Activated CD4-positive, alpha-beta T cell treated with anti-CD3 and anti-CD28 coated beads for 1 hour (primary cell): ENCODE measurements at regions not wholly inside any gene's neighbourhood (a gene's known extent, or its start where the extent isn't known, plus 50 kb on each side); places are given as distances from the start of the nearest gene placed in this dataset.

Experiments used
- DNase-seq: peaks from one replicate; pipeline ENCODE4 v3.0.0-alpha.2; 2020

- no peak for DNase-seq
Observed at GRCh38 chr9:80158131-80158530, 586.4 kb downstream of the TLE4 start.

GRCh38 chr9:80157561-80157983, 585.8 kb downstream of the TLE4 start:
- no peak for DNase-seq

- no peak for DNase-seq
Observed at GRCh38 chr9:80156756-80157472, 585.1 kb downstream of the TLE4 start.

- DNase-seq, result no peak
Observed at GRCh38 chr9:80156262-80156661, 584.5 kb downstream of the TLE4 start.

GRCh38 chr9:80147866-80148265, 576.1 kb downstream of the TLE4 start:
- no peak for DNase-seq

GRCh38 chr9:80146466-80146865, 574.7 kb downstream of the TLE4 start:
- no peak for DNase-seq

- no peak for DNase-seq
Observed at GRCh38 chr9:80144856-80145255, 573.1 kb downstream of the TLE4 start.

GRCh38 chr9:80144406-80144805, 572.6 kb downstream of the TLE4 start:
- DNase-seq, result no peak

GRCh38 chr9:80143899-80144298, 572.1 kb downstream of the TLE4 start:
- no peak for DNase-seq

GRCh38 chr9:80134487-80134886, 562.7 kb downstream of the TLE4 start:
- DNase-seq, result no peak

- no peak for DNase-seq
Observed at GRCh38 chr9:80131627-80132026, 559.9 kb downstream of the TLE4 start.

- DNase-seq, result no peak
Observed at GRCh38 chr9:80127920-80128319, 556.2 kb downstream of the TLE4 start.

GRCh38 chr9:80125731-80126264, 554.0 kb downstream of the TLE4 start:
- no peak for DNase-seq

- DNase-seq, result no peak
Observed at GRCh38 chr9:80117031-80117430, 545.3 kb downstream of the TLE4 start.

- no peak for DNase-seq
Observed at GRCh38 chr9:80114241-80114640, 542.5 kb downstream of the TLE4 start.

- DNase-seq, result no peak
Observed at GRCh38 chr9:80107931-80108660, 536.3 kb downstream of the TLE4 start.

GRCh38 chr9:80097476-80097875, 525.7 kb downstream of the TLE4 start:
- no peak for DNase-seq

- DNase-seq, result no peak
Observed at GRCh38 chr9:80094176-80094771, 522.5 kb downstream of the TLE4 start.

GRCh38 chr9:80093695-80094094, 521.9 kb downstream of the TLE4 start:
- no peak for DNase-seq

- no peak for DNase-seq
Observed at GRCh38 chr9:80091526-80091925, 519.8 kb downstream of the TLE4 start.

GRCh38 chr9:80090317-80090716, 518.6 kb downstream of the TLE4 start:
- no peak for DNase-seq

GRCh38 chr9:80086822-80087345, 515.1 kb downstream of the TLE4 start:
- DNase-seq, result no peak

- DNase-seq, result no peak
Observed at GRCh38 chr9:80086386-80086785, 514.6 kb downstream of the TLE4 start.

- no peak for DNase-seq
Observed at GRCh38 chr9:80085668-80086067, 513.9 kb downstream of the TLE4 start.
